Activated naive CD8-positive, alpha-beta T cell treated with anti-CD3 and anti-CD28 coated beads, Interleukin-2, amount 10 ng/mL, durations not matched to agents 7 days and 5 days (primary cell): ENCODE measurements at regions not wholly inside any gene's neighbourhood (a gene's known extent, or its start where the extent isn't known, plus 50 kb on each side); places are given as distances from the start of the nearest gene placed in this dataset.

Experiments used
- ATAC-seq: fragments of 150-1000 bp; cut with Tn5 transposase; one replicate; pipeline ENCODE4 v1.10.0; 2021; ENCODE audit warnings: low read depth, moderate library complexity
- POLR2A ChIA-PET: fragments of 350-600 bp; sonication (Branson Sonifier 250); formaldehyde crosslinking; loops from one replicate; lab custom pipeline; 2021; ENCODE audit warnings: antibody characterized with exemption; lab: Charles Lee
- DNase-seq: peaks from one replicate; pipeline ENCODE4 v3.0.0; 2021
- H3K27ac Mint-ChIP-seq: one replicate; pipeline ENCODE4 v1.8.0; 2022; ENCODE audit warnings: mild to moderate bottlenecking, mixed read lengths
- H3K27me3 Mint-ChIP-seq: one replicate; pipeline ENCODE4 v1.8.0; 2022; ENCODE audit warnings: mild to moderate bottlenecking, moderate library complexity, mixed read lengths
- H3K36me3 Mint-ChIP-seq: one replicate; pipeline ENCODE4 v1.8.0; 2021; ENCODE audit warnings: mild to moderate bottlenecking, mixed read lengths
- H3K4me1 Mint-ChIP-seq: one replicate; pipeline ENCODE4 v1.8.0; 2021; ENCODE audit warnings: mixed read lengths
- H3K4me3 Mint-ChIP-seq: one replicate; pipeline ENCODE4 v1.8.0; 2022; ENCODE audit warnings: mild to moderate bottlenecking, moderate library complexity, mixed read lengths
- H3K9me3 Mint-ChIP-seq: one replicate; pipeline ENCODE4 v1.8.0; 2021; ENCODE audit warnings: mixed read lengths

GRCh38 chr16:79483336-79483735 is 117.2 kb downstream of the MAF start:
- POLR2A ChIA-PET = no interaction called here
- Mint-ChIP-seq H3K27ac (no peak overlapping the region), H3K4me1 (no peaks in the 10 kb centered on the region), H3K9me3 (no peaks in the 10 kb centered on the region), H3K36me3 (no peaks in the 10 kb centered on the region), H3K4me3 (no peak overlapping the region), H3K27me3 (peaks cover 7% of the 10 kb centered on the region)
- DNase-seq (no peak), ATAC-seq (no peak)

GRCh38 chr16:79482011-79482410 is 118.5 kb downstream of the MAF start:
- no peaks in the 10 kb centered on the region for H3K4me1 Mint-ChIP-seq
- H3K27me3 Mint-ChIP-seq = peaks cover 6% of the 10 kb centered on the region
- H3K27ac Mint-ChIP-seq = no peak overlapping the region
- no peaks in the 10 kb centered on the region for H3K9me3 Mint-ChIP-seq
- ATAC-seq = no peak
- DNase-seq = no peak
- POLR2A ChIA-PET = no interaction called here
- no peaks in the 10 kb centered on the region for H3K36me3 Mint-ChIP-seq
- no peak overlapping the region for H3K4me3 Mint-ChIP-seq

GRCh38 chr16:79480929-79481328 is 119.6 kb downstream of the MAF start:
- DNase-seq (no peak), ATAC-seq (no peak)
- no peaks in the 10 kb centered on the region for H3K9me3 Mint-ChIP-seq
- peaks cover 5% of the 10 kb centered on the region for H3K27me3 Mint-ChIP-seq
- H3K27ac Mint-ChIP-seq = no peak overlapping the region
- H3K4me3 Mint-ChIP-seq = no peak overlapping the region
- no peaks in the 10 kb centered on the region for H3K4me1 Mint-ChIP-seq
- POLR2A ChIA-PET = no interaction called here
- H3K36me3 Mint-ChIP-seq = no peaks in the 10 kb centered on the region

GRCh38 chr16:79480056-79480455 is 120.5 kb downstream of the MAF start:
- H3K27me3 Mint-ChIP-seq = peaks cover 3% of the 10 kb centered on the region
- no peak overlapping the region for H3K4me3 Mint-ChIP-seq
- H3K36me3 Mint-ChIP-seq = no peaks in the 10 kb centered on the region
- H3K27ac Mint-ChIP-seq = no peak overlapping the region
- DNase-seq = no peak
- H3K4me1 Mint-ChIP-seq = no peaks in the 10 kb centered on the region
- POLR2A ChIA-PET = no interaction called here
- no peak for ATAC-seq
- H3K9me3 Mint-ChIP-seq = no peaks in the 10 kb centered on the region

- POLR2A ChIA-PET = no interaction called here
- H3K36me3 Mint-ChIP-seq = no peaks in the 10 kb centered on the region
- no peaks in the 10 kb centered on the region for H3K9me3 Mint-ChIP-seq
- DNase-seq (no peak), ATAC-seq (no peak)
- H3K27me3 Mint-ChIP-seq = peaks cover 3% of the 10 kb centered on the region
- H3K4me1 Mint-ChIP-seq = no peaks in the 10 kb centered on the region
- H3K27ac Mint-ChIP-seq = no peak overlapping the region
- no peak overlapping the region for H3K4me3 Mint-ChIP-seq
These were observed 124.0 kb downstream of the MAF start for GRCh38 chr16:79476580-79476979.

- DNase-seq (no peak), ATAC-seq (no peak)
- no peaks in the 10 kb centered on the region for H3K36me3 Mint-ChIP-seq
- no peaks in the 10 kb centered on the region for H3K4me1 Mint-ChIP-seq
- H3K4me3 Mint-ChIP-seq = no peak overlapping the region
- POLR2A ChIA-PET = no interaction called here
- H3K27ac Mint-ChIP-seq = no peak overlapping the region
- H3K27me3 Mint-ChIP-seq = no peaks in the 10 kb centered on the region
- no peaks in the 10 kb centered on the region for H3K9me3 Mint-ChIP-seq
These were observed 124.7 kb downstream of the MAF start for GRCh38 chr16:79475841-79476240.

- Mint-ChIP-seq H3K9me3 (no peaks in the 10 kb centered on the region), H3K4me3 (no peak overlapping the region), H3K36me3 (no peaks in the 10 kb centered on the region), H3K27ac (no peak overlapping the region), H3K27me3 (no peaks in the 10 kb centered on the region), H3K4me1 (no peaks in the 10 kb centered on the region)
- POLR2A ChIA-PET = no interaction called here
- DNase-seq (no peak), ATAC-seq (no peak)
These were observed 127.1 kb downstream of the MAF start for GRCh38 chr16:79473456-79473855.

- POLR2A ChIA-PET = no interaction called here
- no peak overlapping the region for H3K27ac Mint-ChIP-seq
- H3K4me3 Mint-ChIP-seq = no peak overlapping the region
- no peak for DNase-seq
- no peaks in the 10 kb centered on the region for H3K9me3 Mint-ChIP-seq
- no peaks in the 10 kb centered on the region for H3K27me3 Mint-ChIP-seq
- no peaks in the 10 kb centered on the region for H3K36me3 Mint-ChIP-seq
- H3K4me1 Mint-ChIP-seq = no peaks in the 10 kb centered on the region
- no peak for ATAC-seq
These were observed 128.1 kb downstream of the MAF start for GRCh38 chr16:79472426-79472825.

- ATAC-seq = no peak
- Mint-ChIP-seq H3K27me3 (no peaks in the 10 kb centered on the region), H3K4me1 (no peaks in the 10 kb centered on the region), H3K9me3 (no peaks in the 10 kb centered on the region), H3K27ac (no peak overlapping the region), H3K4me3 (no peak overlapping the region), H3K36me3 (no peaks in the 10 kb centered on the region)
- POLR2A ChIA-PET = no interaction called here
- no peak for DNase-seq
These were observed 130.5 kb downstream of the MAF start for GRCh38 chr16:79469999-79470398.

- H3K4me3 Mint-ChIP-seq = no peak overlapping the region
- POLR2A ChIA-PET = no interaction called here
- H3K9me3 Mint-ChIP-seq = no peaks in the 10 kb centered on the region
- H3K27me3 Mint-ChIP-seq = no peaks in the 10 kb centered on the region
- H3K4me1 Mint-ChIP-seq = no peaks in the 10 kb centered on the region
- ATAC-seq (no peak), DNase-seq (no peak)
- no peaks in the 10 kb centered on the region for H3K36me3 Mint-ChIP-seq
- no peak overlapping the region for H3K27ac Mint-ChIP-seq
These were observed 131.9 kb downstream of the MAF start for GRCh38 chr16:79468631-79469030.

- Mint-ChIP-seq H3K27ac (no peak overlapping the region), H3K27me3 (no peaks in the 10 kb centered on the region), H3K4me3 (no peak overlapping the region), H3K36me3 (no peaks in the 10 kb centered on the region), H3K9me3 (no peaks in the 10 kb centered on the region), H3K4me1 (no peaks in the 10 kb centered on the region)
- DNase-seq = no peak
- POLR2A ChIA-PET = no interaction called here
- ATAC-seq = no peak
These were observed 132.4 kb downstream of the MAF start for GRCh38 chr16:79468121-79468552.

GRCh38 chr16:79466111-79466510 is 134.4 kb downstream of the MAF start:
- Mint-ChIP-seq H3K4me3 (no peak overlapping the region), H3K4me1 (no peaks in the 10 kb centered on the region), H3K9me3 (no peaks in the 10 kb centered on the region), H3K36me3 (no peaks in the 10 kb centered on the region), H3K27me3 (no peaks in the 10 kb centered on the region), H3K27ac (no peak overlapping the region)
- ATAC-seq (no peak), DNase-seq (no peak)
- POLR2A ChIA-PET = no interaction called here

GRCh38 chr16:79463841-79464240 is 136.7 kb downstream of the MAF start:
- Mint-ChIP-seq H3K9me3 (no peaks in the 10 kb centered on the region), H3K36me3 (no peaks in the 10 kb centered on the region), H3K27ac (no peak overlapping the region), H3K4me1 (no peaks in the 10 kb centered on the region), H3K4me3 (no peak overlapping the region), H3K27me3 (peaks cover 8% of the 10 kb centered on the region)
- POLR2A ChIA-PET = no interaction called here
- DNase-seq (no peak), ATAC-seq (no peak)

- DNase-seq (no peak), ATAC-seq (no peak)
- Mint-ChIP-seq H3K4me3 (no peak overlapping the region), H3K27me3 (peaks cover 17% of the 10 kb centered on the region), H3K4me1 (peaks cover 3% of the 10 kb centered on the region), H3K27ac (no peak overlapping the region), H3K9me3 (peaks cover 2% of the 10 kb centered on the region), H3K36me3 (no peaks in the 10 kb centered on the region)
- POLR2A ChIA-PET = no interaction called here
These were observed 144.5 kb downstream of the MAF start for GRCh38 chr16:79456036-79456435.

- DNase-seq (no peak), ATAC-seq (no peak)
- Mint-ChIP-seq H3K27me3 (peaks cover 9% of the 10 kb centered on the region), H3K36me3 (no peaks in the 10 kb centered on the region), H3K4me1 (peaks cover 3% of the 10 kb centered on the region), H3K4me3 (no peak overlapping the region), H3K9me3 (peaks cover 2% of the 10 kb centered on the region), H3K27ac (no peak overlapping the region)
- POLR2A ChIA-PET = no interaction called here
These were observed 147.9 kb downstream of the MAF start for GRCh38 chr16:79452671-79453070.
